Liver (tissue), 8 donors: ENCODE measurements at regions not wholly inside any gene's neighbourhood (a gene's known extent, or its start where the extent isn't known, plus 50 kb on each side); places are given as distances from the start of the nearest gene placed in this dataset.

Experiments used
- DNase-seq: peaks from one replicate; pipeline ENCODE4 v3.0.0-alpha.2; 2017; ENCODE audit warnings: low spot score
- H3K27ac ChIP-seq, 2 donors: one replicate each; pipeline ENCODE4 v1.7.0; 2013; ENCODE audit warnings: inconsistent platforms in 2 of 2, low read length in 2 of 2, control low read depth in 1 of 2, low read depth in 1 of 2, mild to moderate bottlenecking in 1 of 2
- H3K27me3 ChIP-seq, 4 donors: one replicate each; pipeline versions ENCODE4 v1.6.1 to v1.7.0; 2013; ENCODE audit warnings: low read length in 3 of 4, inconsistent platforms in 1 of 4, mild to moderate bottlenecking in 1 of 4, moderate library complexity in 1 of 4; ENCODE audit not compliant: control insufficient read depth in 4 of 4, insufficient read depth in 4 of 4
- H3K36me3 ChIP-seq, 4 donors: one replicate each; pipeline versions ENCODE4 v1.6.1 to v1.7.0; 2013; ENCODE audit warnings: low read length in 3 of 4, mild to moderate bottlenecking in 3 of 4, low read depth in 1 of 4, moderate library complexity in 1 of 4; ENCODE audit not compliant: control insufficient read depth in 4 of 4, insufficient read depth in 3 of 4
- H3K4me1 ChIP-seq, 4 donors: one replicate each; pipeline versions ENCODE4 v1.6.1 to v1.7.0; 2013; ENCODE audit warnings: low read length in 3 of 4, mild to moderate bottlenecking in 3 of 4, moderate library complexity in 1 of 4; ENCODE audit not compliant: control insufficient read depth in 4 of 4, insufficient read depth in 4 of 4
- H3K4me3 ChIP-seq, 3 donors: one replicate each; pipeline versions ENCODE4 v1.6.1 to v1.7.0; 2013; ENCODE audit warnings: low read length in 3 of 3, control low read depth in 1 of 3, low read depth in 1 of 3, mild to moderate bottlenecking in 1 of 3
- H3K9ac ChIP-seq, 2 donors: one replicate each; pipeline ENCODE4 v1.7.0; 2013; ENCODE audit warnings: low read length in 2 of 2, mild to moderate bottlenecking in 2 of 2, moderate library complexity in 2 of 2, control low read depth in 1 of 2, low read depth in 1 of 2
- H3K9me3 ChIP-seq, 4 donors: one replicate each; pipeline versions ENCODE4 v1.6.1 to v1.7.0; 2013; ENCODE audit warnings: low read length in 3 of 4; ENCODE audit not compliant: control insufficient read depth in 4 of 4
- EGR1 ChIP-seq, 2 donors: IDR thresholded peaks; 2 replicates each; pipeline ENCODE4 v1.6.1; 2016 to 2018; ENCODE audit warnings: antibody characterized with exemption in 2 of 2, low read depth in 2 of 2
- FOXA1 ChIP-seq: IDR thresholded peaks from 2 replicates; pipeline ENCODE4 v1.6.1; 2016; ENCODE audit warnings: antibody characterized with exemption
- FOXA2 ChIP-seq: IDR thresholded peaks from 2 replicates; pipeline ENCODE4 v1.6.1; 2016; ENCODE audit warnings: antibody characterized with exemption
- GABPA ChIP-seq, 2 donors: IDR thresholded peaks in 1 of 2; conservative IDR thresholded peaks in 1 of 2; 2 replicates each; pipeline ENCODE4 v1.6.1; 2016; ENCODE audit warnings: antibody characterized with exemption in 2 of 2, mild to moderate bottlenecking in 1 of 2, moderate library complexity in 1 of 2
- HNF4G ChIP-seq: IDR thresholded peaks from 2 replicates; pipeline ENCODE4 v1.6.1; 2016; ENCODE audit warnings: antibody characterized with exemption
- JUND ChIP-seq, 2 donors: IDR thresholded peaks; 2 replicates each; pipeline ENCODE4 v1.6.1; 2016; ENCODE audit warnings: antibody characterized with exemption in 2 of 2
- NR2F2 ChIP-seq: IDR thresholded peaks from 2 replicates; pipeline ENCODE4 v1.6.1; 2016; ENCODE audit warnings: antibody characterized with exemption
- RAD21 ChIP-seq, 2 donors: IDR thresholded peaks; 2 replicates each; pipeline ENCODE4 v1.6.1; 2016; ENCODE audit warnings: antibody characterized with exemption in 2 of 2, mild to moderate bottlenecking in 2 of 2
- RXRA ChIP-seq, 2 donors: IDR thresholded peaks; 2 replicates each; pipeline ENCODE4 v1.6.1; 2017 to 2018; ENCODE audit warnings: antibody characterized with exemption in 2 of 2, mild to moderate bottlenecking in 1 of 2
- SP1 ChIP-seq: IDR thresholded peaks from 2 replicates; pipeline ENCODE4 v1.6.1; 2018; ENCODE audit warnings: antibody characterized with exemption, mild to moderate bottlenecking
- TAF1 ChIP-seq: conservative IDR thresholded peaks from 2 replicates; pipeline ENCODE4 v1.6.1; 2016; ENCODE audit warnings: antibody characterized with exemption, mild to moderate bottlenecking
- WGBS: extraction: QIAGEN DNeasy Blood & Tissue Kit; methylation state at CpG from one replicate; pipeline ENCODE4 v1.1.7; 2013; 5-methylcytosine and 5-hydroxymethylcytosine counted together
- TF ChIP-seq, protein P1 (sequence below): IDR thresholded peaks from 2 replicates; pipeline ENCODE4 v1.6.1; 2016; ENCODE audit warnings: antibody characterized with exemption
- TF ChIP-seq, protein P2 (sequence below): IDR thresholded peaks from 2 replicates; pipeline ENCODE4 v1.6.1; 2016; ENCODE audit warnings: antibody characterized with exemption
- TF ChIP-seq, protein P3 (sequence below): fragments of 150-350 bp; IDR thresholded peaks from 2 replicates; pipeline ENCODE4 v1.5.1; 2017; ENCODE audit warnings: improper control_type of control experiment, low read depth, low read length; ENCODE audit not compliant: missing input control
- TF ChIP-seq, protein P4 (sequence below): IDR thresholded peaks from 2 replicates; pipeline ENCODE4 v1.6.1; 2016; ENCODE audit warnings: antibody characterized with exemption
- TF ChIP-seq, protein P5 (sequence below): IDR thresholded peaks from 2 replicates; pipeline ENCODE4 v1.6.1; 2016; ENCODE audit warnings: antibody characterized with exemption, mild to moderate bottlenecking
- donor health status: healthy.
- donor health status: healthy.
- donor health status: healthy.
- donor health status: healthy.
- donor health status: healthy.

DNA sequence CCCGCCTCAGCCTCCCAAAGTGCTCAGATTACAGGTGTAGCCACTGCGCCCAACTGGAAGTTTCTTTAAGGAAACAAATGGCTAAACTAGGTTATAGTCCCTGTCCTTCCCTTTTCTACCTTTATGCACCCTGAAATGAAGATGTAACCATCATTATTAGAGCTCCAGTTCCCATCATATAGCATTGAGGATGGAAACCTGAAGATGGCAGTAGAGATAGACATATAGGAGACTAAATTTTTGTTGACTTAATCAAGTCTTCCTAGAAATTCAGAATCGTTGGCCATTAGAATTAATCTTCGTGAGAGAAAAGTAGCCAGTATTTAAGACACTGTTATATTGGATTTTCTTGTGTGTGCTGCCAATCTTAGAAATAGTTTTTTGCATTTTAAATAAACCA lies 1016.3 kb upstream of the NCAM2 start:
- Histone ChIP-seq H3K4me3 (no peak overlapping the region), H3K9ac (no peak overlapping the region), H3K36me3 (no peaks in the 10 kb centered on the region), H3K4me1 (no peaks in the 10 kb centered on the region), H3K27ac (no peak overlapping the region), H3K27me3 (no peaks in the 10 kb centered on the region), H3K9me3 (no peaks in the 10 kb centered on the region)
- DNase-seq: no peak
- TF ChIP-seq RAD21 (IDR thresholded peaks at IDR 0.05) (peak; percentile 21 to 43), SP1 (no peak)
- 78% methylated on average over 4 of the region's 4 CpGs for WGBS

DNA sequence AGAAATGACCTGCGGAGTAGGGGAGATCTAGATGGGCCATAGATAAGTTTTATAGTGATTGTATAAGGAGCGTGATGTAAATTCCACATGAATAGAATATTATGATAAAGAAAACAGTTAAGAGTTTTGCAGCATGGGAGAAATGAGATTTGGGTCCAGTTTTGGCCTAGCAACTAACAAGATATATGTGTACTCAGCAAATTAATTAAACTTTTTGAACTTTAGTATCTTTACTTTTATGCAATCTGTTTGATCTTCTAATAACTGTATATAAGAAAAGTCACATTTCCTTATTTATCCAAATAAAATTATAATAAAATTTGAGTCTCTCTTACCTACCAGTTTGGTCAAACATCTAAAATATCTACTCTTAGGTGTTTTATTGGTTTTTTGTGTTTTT lies 1011.8 kb upstream of the NCAM2 start:
- no peaks in the 10 kb centered on the region for H3K36me3 ChIP-seq
- no peak overlapping the region for H3K9ac ChIP-seq
- no peaks in the 10 kb centered on the region for H3K27me3 ChIP-seq
- TF ChIP-seq JUND (IDR thresholded peaks at IDR 0.05): no peak
- TF ChIP-seq FOXA2: no peak
- TF ChIP-seq, protein P1, sequence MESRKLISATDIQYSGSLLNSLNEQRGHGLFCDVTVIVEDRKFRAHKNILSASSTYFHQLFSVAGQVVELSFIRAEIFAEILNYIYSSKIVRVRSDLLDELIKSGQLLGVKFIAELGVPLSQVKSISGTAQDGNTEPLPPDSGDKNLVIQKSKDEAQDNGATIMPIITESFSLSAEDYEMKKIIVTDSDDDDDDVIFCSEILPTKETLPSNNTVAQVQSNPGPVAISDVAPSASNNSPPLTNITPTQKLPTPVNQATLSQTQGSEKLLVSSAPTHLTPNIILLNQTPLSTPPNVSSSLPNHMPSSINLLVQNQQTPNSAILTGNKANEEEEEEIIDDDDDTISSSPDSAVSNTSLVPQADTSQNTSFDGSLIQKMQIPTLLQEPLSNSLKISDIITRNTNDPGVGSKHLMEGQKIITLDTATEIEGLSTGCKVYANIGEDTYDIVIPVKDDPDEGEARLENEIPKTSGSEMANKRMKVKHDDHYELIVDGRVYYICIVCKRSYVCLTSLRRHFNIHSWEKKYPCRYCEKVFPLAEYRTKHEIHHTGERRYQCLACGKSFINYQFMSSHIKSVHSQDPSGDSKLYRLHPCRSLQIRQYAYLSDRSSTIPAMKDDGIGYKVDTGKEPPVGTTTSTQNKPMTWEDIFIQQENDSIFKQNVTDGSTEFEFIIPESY: no peak
- TF ChIP-seq EGR1 (IDR thresholded peaks at IDR 0.05; ENCODE audit: low read depth in 2 of 2): no peak
- TF ChIP-seq, protein P2, sequence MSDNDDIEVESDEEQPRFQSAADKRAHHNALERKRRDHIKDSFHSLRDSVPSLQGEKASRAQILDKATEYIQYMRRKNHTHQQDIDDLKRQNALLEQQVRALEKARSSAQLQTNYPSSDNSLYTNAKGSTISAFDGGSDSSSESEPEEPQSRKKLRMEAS: no peak
- no peak for TF ChIP-seq SP1
- TF ChIP-seq HNF4G: no peak
- TF ChIP-seq TAF1: no peak
- no peak for TF ChIP-seq NR2F2
- TF ChIP-seq RXRA (IDR thresholded peaks at IDR 0.05): no peak
- no peak for TF ChIP-seq FOXA1
- TF ChIP-seq, protein P3, sequence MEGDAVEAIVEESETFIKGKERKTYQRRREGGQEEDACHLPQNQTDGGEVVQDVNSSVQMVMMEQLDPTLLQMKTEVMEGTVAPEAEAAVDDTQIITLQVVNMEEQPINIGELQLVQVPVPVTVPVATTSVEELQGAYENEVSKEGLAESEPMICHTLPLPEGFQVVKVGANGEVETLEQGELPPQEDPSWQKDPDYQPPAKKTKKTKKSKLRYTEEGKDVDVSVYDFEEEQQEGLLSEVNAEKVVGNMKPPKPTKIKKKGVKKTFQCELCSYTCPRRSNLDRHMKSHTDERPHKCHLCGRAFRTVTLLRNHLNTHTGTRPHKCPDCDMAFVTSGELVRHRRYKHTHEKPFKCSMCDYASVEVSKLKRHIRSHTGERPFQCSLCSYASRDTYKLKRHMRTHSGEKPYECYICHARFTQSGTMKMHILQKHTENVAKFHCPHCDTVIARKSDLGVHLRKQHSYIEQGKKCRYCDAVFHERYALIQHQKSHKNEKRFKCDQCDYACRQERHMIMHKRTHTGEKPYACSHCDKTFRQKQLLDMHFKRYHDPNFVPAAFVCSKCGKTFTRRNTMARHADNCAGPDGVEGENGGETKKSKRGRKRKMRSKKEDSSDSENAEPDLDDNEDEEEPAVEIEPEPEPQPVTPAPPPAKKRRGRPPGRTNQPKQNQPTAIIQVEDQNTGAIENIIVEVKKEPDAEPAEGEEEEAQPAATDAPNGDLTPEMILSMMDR: no peak
- TF ChIP-seq, protein P4, sequence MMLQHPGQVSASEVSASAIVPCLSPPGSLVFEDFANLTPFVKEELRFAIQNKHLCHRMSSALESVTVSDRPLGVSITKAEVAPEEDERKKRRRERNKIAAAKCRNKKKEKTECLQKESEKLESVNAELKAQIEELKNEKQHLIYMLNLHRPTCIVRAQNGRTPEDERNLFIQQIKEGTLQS: no peak
- no peak for TF ChIP-seq GABPA (IDR thresholded peaks at IDR 0.05 in 1 of 2, conservative IDR thresholded peaks at IDR 0.05 in 1 of 2)
- TF ChIP-seq, protein P5, sequence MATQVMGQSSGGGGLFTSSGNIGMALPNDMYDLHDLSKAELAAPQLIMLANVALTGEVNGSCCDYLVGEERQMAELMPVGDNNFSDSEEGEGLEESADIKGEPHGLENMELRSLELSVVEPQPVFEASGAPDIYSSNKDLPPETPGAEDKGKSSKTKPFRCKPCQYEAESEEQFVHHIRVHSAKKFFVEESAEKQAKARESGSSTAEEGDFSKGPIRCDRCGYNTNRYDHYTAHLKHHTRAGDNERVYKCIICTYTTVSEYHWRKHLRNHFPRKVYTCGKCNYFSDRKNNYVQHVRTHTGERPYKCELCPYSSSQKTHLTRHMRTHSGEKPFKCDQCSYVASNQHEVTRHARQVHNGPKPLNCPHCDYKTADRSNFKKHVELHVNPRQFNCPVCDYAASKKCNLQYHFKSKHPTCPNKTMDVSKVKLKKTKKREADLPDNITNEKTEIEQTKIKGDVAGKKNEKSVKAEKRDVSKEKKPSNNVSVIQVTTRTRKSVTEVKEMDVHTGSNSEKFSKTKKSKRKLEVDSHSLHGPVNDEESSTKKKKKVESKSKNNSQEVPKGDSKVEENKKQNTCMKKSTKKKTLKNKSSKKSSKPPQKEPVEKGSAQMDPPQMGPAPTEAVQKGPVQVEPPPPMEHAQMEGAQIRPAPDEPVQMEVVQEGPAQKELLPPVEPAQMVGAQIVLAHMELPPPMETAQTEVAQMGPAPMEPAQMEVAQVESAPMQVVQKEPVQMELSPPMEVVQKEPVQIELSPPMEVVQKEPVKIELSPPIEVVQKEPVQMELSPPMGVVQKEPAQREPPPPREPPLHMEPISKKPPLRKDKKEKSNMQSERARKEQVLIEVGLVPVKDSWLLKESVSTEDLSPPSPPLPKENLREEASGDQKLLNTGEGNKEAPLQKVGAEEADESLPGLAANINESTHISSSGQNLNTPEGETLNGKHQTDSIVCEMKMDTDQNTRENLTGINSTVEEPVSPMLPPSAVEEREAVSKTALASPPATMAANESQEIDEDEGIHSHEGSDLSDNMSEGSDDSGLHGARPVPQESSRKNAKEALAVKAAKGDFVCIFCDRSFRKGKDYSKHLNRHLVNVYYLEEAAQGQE: no peak
- TF ChIP-seq RAD21 (IDR thresholded peaks at IDR 0.05): no peak
- no peaks in the 10 kb centered on the region for H3K9me3 ChIP-seq
- H3K27ac ChIP-seq: no peak overlapping the region
- WGBS: 92% methylated on average over 2 of the region's 2 CpGs
- no peak overlapping the region for H3K4me3 ChIP-seq
- no peak for DNase-seq
- H3K4me1 ChIP-seq: no peaks in the 10 kb centered on the region
